K562 (cell line): ENCODE measurements at regions not wholly inside any gene's neighbourhood (a gene's known extent, or its start where the extent isn't known, plus 50 kb on each side); places are given as distances from the start of the nearest gene placed in this dataset.

Experiments used
- ATAC-seq: fragments of 200-7000 bp; cut with Tn5 transposase; 3 replicates; pipeline ENCODE4 v1.9.1; 2020; ENCODE audit warnings: moderate library complexity
- BruUV-seq: library from RNA; stranded (reverse); fragments of 400-500 nt; replicated peaks from 2 replicates; lab custom pipeline; 2021; lab: Mats Ljungman, UMichigan
- CTCF ChIA-PET: fragments of 300-600 bp; formaldehyde crosslinking; extraction: SDS; loops from one replicate; lab custom pipeline; 2021; ENCODE audit warnings: low intra/inter-chr PET ratio; lab: Yijun Ruan, JAX
- POLR2A ChIA-PET: fragments of 300-600, 350-650 bp; sonication (Branson Sonifier 250); formaldehyde crosslinking; extraction: SDS; loops from one replicate; lab custom pipeline; 2021; ENCODE audit warnings: antibody characterized with exemption, inconsistent platforms; lab: Yijun Ruan, JAX
- DNase-seq, 4 experiments: peaks; one replicate each; pipeline versions ENCODE4 v3.0.0 to v3.0.0-alpha.2; 2011 to 2018; ENCODE audit warnings: low spot score in 3 of 4, mixed read lengths in 3 of 4; ENCODE audit errors: extremely low read depth in 1 of 4
- FAIRE-seq: peaks from 2 replicates; lab custom pipeline; 2011; peaks lifted over from hg19 to GRCh38; lab: Jason Lieb, UNC
- H2AFZ ChIP-seq: 2 replicates; pipeline ENCODE4 v1.6.0; 2011; ENCODE audit warnings: low read depth, low read length, control low read depth, inconsistent platforms
- H3K27ac ChIP-seq: fragments of 200-600 bp; 3 replicates; pipeline ENCODE4 v1.8.0; 2011; ENCODE audit warnings: low read depth, mild to moderate bottlenecking, control low read depth, inconsistent platforms, low read length, moderate library complexity, mixed read lengths; ENCODE audit errors: extremely low read depth
- H3K27me3 ChIP-seq, 2 experiments: fragments of 300-600 bp in 1 of 2; 2 replicates in 1 of 2; 3 replicates in 1 of 2; pipeline versions ENCODE4 v1.6.0 to v1.8.0; 2011; ENCODE audit warnings: inconsistent platforms in 2 of 2, low read length in 2 of 2, mild to moderate bottlenecking in 1 of 2, mixed read lengths in 1 of 2, moderate library complexity in 1 of 2; ENCODE audit not compliant: control insufficient read depth in 2 of 2, insufficient read depth in 2 of 2
- H3K36me3 ChIP-seq: fragments of 300-600 bp; 3 replicates; pipeline ENCODE4 v1.8.0; 2011; ENCODE audit warnings: mild to moderate bottlenecking, low read length, inconsistent platforms; ENCODE audit not compliant: control insufficient read depth, insufficient read depth
- H3K4me1 ChIP-seq, 2 experiments: fragments of 200-600 bp in 1 of 2; replicated peaks in 1 of 2; 2 replicates in 1 of 2; 3 replicates in 1 of 2; pipeline versions ENCODE4 v1.5.1 to v1.8.0; 2011; ENCODE audit warnings: inconsistent platforms in 2 of 2, low read length in 2 of 2, mild to moderate bottlenecking in 1 of 2, mixed read lengths in 1 of 2, moderate library complexity in 1 of 2; ENCODE audit not compliant: control insufficient read depth in 2 of 2, insufficient read depth in 2 of 2
- H3K4me2 ChIP-seq: 2 replicates; pipeline ENCODE4 v1.6.1; 2011; ENCODE audit warnings: low read length, control low read depth, inconsistent platforms, mixed read lengths; ENCODE audit not compliant: insufficient read depth
- H3K4me3 ChIP-seq: fragments of 200-600 bp; sonication (generic), shearing (Covaris generic); 2 replicates; pipeline ENCODE4 v1.5.1; 2016; ENCODE audit warnings: control low read depth, inconsistent platforms
- H3K79me2 ChIP-seq: fragments of 200-600 bp; 3 replicates; pipeline ENCODE4 v1.8.0; 2011; ENCODE audit warnings: low read length, inconsistent platforms; ENCODE audit not compliant: control insufficient read depth, insufficient read depth
- H3K9ac ChIP-seq, 2 experiments: 2 replicates each; pipeline versions ENCODE4 v1.6.0 to v1.6.1; 2011; ENCODE audit warnings: low read depth in 2 of 2, low read length in 2 of 2, control low read depth in 1 of 2, inconsistent platforms in 1 of 2, mild to moderate bottlenecking in 1 of 2, mixed read lengths in 1 of 2; ENCODE audit not compliant: insufficient read depth in 1 of 2
- H3K9me1 ChIP-seq: one replicate; pipeline ENCODE4 v1.6.0; 2011; ENCODE audit warnings: inconsistent platforms, mild to moderate bottlenecking, low read length, moderate library complexity; ENCODE audit not compliant: control insufficient read depth, insufficient read depth
- H3K9me3 ChIP-seq: replicated peaks from 2 replicates; pipeline ENCODE4 v1.5.1; 2011; ENCODE audit warnings: low read depth, low read length, inconsistent platforms; ENCODE audit not compliant: control insufficient read depth, insufficient read depth
- H4K20me1 ChIP-seq: replicated peaks from 2 replicates; pipeline ENCODE4 v1.6.1; 2011; ENCODE audit warnings: low read length, inconsistent platforms, mixed read lengths; ENCODE audit not compliant: control insufficient read depth, insufficient read depth
- CBX2 ChIP-seq: fragments of 200-600 bp; sonication (generic); IDR thresholded peaks from one replicate; pipeline ENCODE4 v1.6.1; 2012; ENCODE audit warnings: mild to moderate bottlenecking, low read length, inconsistent platforms; ENCODE audit not compliant: insufficient read depth, poor library complexity, severe bottlenecking
- CHAMP1 ChIP-seq: fragments of 450-650 bp; IDR thresholded peaks from 2 replicates; pipeline ENCODE4 v1.6.1; 2016; ENCODE audit warnings: mild to moderate bottlenecking
- FOXM1 ChIP-seq, 2 experiments: fragments of 450-650 bp in 1 of 2; sonication (generic) in 1 of 2; formaldehyde crosslinking in 1 of 2; IDR thresholded peaks; 2 replicates each; pipeline versions ENCODE4 v1.6.1 to v1.9.0; 2017 to 2022; ENCODE audit warnings: low read depth in 2 of 2, mild to moderate bottlenecking in 2 of 2, missing genetic modification reagents in 1 of 2, moderate library complexity in 1 of 2
- NRF1 ChIP-seq, 2 experiments: fragments of 450-650 bp; IDR thresholded peaks in 1 of 2; conservative IDR thresholded peaks in 1 of 2; 2 replicates each; pipeline ENCODE4 v1.6.1; 2014; ENCODE audit warnings: mild to moderate bottlenecking in 2 of 2
- RAD51 ChIP-seq: fragments of 450-650 bp; IDR thresholded peaks from 2 replicates; pipeline ENCODE4 v1.7.1; 2016; ENCODE audit warnings: low read depth, mild to moderate bottlenecking, borderline replicate concordance
- TCFL5 ChIP-seq: fragments of 250-450 bp; sonication (Bioruptor Pico); conservative IDR thresholded peaks from 2 replicates; pipeline ENCODE4 v1.6.1; 2021; ENCODE audit warnings: mild to moderate bottlenecking, moderate library complexity, matching md5 sums
- TFE3 ChIP-seq: fragments of 450-650 bp; formaldehyde crosslinking; IDR thresholded peaks from 2 replicates; pipeline ENCODE4 v1.4.0; 2020; ENCODE audit warnings: mild to moderate bottlenecking, mixed read lengths
- USF2 ChIP-seq: sonication (generic); formaldehyde crosslinking; IDR thresholded peaks from 2 replicates; pipeline ENCODE4 v1.5.0; 2020; ENCODE audit warnings: missing genetic modification reagents
- ZBTB26 ChIP-seq: fragments of 450-650 bp; formaldehyde crosslinking; IDR thresholded peaks from 2 replicates; pipeline ENCODE4 v1.4.0; 2022; ENCODE audit warnings: missing genetic modification characterization
- ZFP30 ChIP-seq: fragments of 250-450 bp; sonication (Bioruptor Pico); IDR thresholded peaks from 2 replicates; pipeline ENCODE4 v1.8.0; 2022; ENCODE audit warnings: moderate library complexity, mild to moderate bottlenecking, inconsistent platforms, borderline replicate concordance
- ZNF282 ChIP-seq: sonication (generic); formaldehyde crosslinking; IDR thresholded peaks from 2 replicates; pipeline ENCODE4 v1.8.1; 2023; ENCODE audit warnings: missing genetic modification reagents
- WGBS: fragments of 100-300 bp; shearing (Covaris generic); methylation state at CpG from one replicate; pipeline ENCODE4 v1.1.6; 2016; ENCODE audit warnings: low coverage, mixed read lengths; ENCODE audit not compliant: insufficient coverage; ENCODE audit errors: missing lambda C conversion rate; 5-methylcytosine and 5-hydroxymethylcytosine counted together
- in situ Hi-C: fragments of 300-500 bp; cut with MboI; formaldehyde crosslinking; loops from 4 replicates; pipeline ENCODE4 v1.15.0; 2018; ENCODE audit warnings: inconsistent platforms, mixed read lengths
- intact Hi-C: fragments of 100-400 bp; cut with micrococcal nuclease; formaldehyde crosslinking; loops from 2 replicates; pipeline ENCODE4 v1.14.2; 2022

GRCh38 chr18:24540896-24541295, 80.5 kb downstream of the HRH4 start:
- DNase-seq (no peak), ATAC-seq (no peak), FAIRE-seq (no peak)
- H3K4me2 ChIP-seq: no peak overlapping the region
- POLR2A ChIA-PET: interaction anchor here (0.6 kb wide), 1 partner anchor 180 kb away, joined by 3 read pairs; no protein-coding TSS in a partner anchor
- CTCF ChIA-PET: interaction anchor here (0.6 kb wide), 1 partner anchor 184 kb away, joined by 3 read pairs; no protein-coding TSS in a partner anchor
- intact Hi-C loops: loop anchor here (10.0 kb wide), 2 partner anchors 64 to 1354 kb away; no protein-coding TSS in a partner anchor
- no peaks in the 10 kb centered on the region for H4K20me1 ChIP-seq
- WGBS: under 1% methylated on average over 8 of the region's 8 CpGs
- no peaks in the 10 kb centered on the region for H3K27me3 ChIP-seq
- H2AFZ ChIP-seq: no peak overlapping the region
- no TSS peak for BruUV-seq
- no peak overlapping the region for H3K9ac ChIP-seq
- H3K9me3 ChIP-seq: no peaks in the 10 kb centered on the region
- H3K79me2 ChIP-seq: no peaks in the 10 kb centered on the region
- TF ChIP-seq ZBTB26: no peak
- no peak for TF ChIP-seq NRF1 (conservative IDR thresholded peaks at IDR 0.05 in 1 of 2, IDR thresholded peaks at IDR 0.05 in 1 of 2)
- no peak for TF ChIP-seq ZNF282 (CRISPR knock-in tag)
- TF ChIP-seq TFE3 (CRISPR knock-in tag): peak; percentile 67
- TF ChIP-seq ZFP30 (CRISPR knock-in tag): no peak
- no peak for TF ChIP-seq TCFL5 (CRISPR knock-in tag)
- no peak for TF ChIP-seq CBX2
- no peak for TF ChIP-seq FOXM1 (IDR thresholded peaks at IDR 0.05; ENCODE audit: low read depth)
- TF ChIP-seq FOXM1 (CRISPR knock-in tag; IDR thresholded peaks at IDR 0.05; ENCODE audit: low read depth): no peak
- 0 out of 2 replicates have a peak, but pooled peaks have one; percentile 9 for TF ChIP-seq RAD51
- no peak for TF ChIP-seq CHAMP1
- 0 out of 2 replicates have a peak, but pooled peaks have one; percentile 5 for TF ChIP-seq USF2 (CRISPR knock-in tag)
- H3K4me3 ChIP-seq: no peak overlapping the region
- in situ Hi-C loops: no loop called here
- no peaks in the 10 kb centered on the region for H3K9me1 ChIP-seq
- no peak overlapping the region for H3K27ac ChIP-seq
- no peaks in the 10 kb centered on the region for H3K36me3 ChIP-seq
- H3K4me1 ChIP-seq: no peaks in the 10 kb centered on the region
